ENCODE measurements at regions not wholly inside any gene's neighbourhood (a gene's known extent, or its start where the extent isn't known, plus 50 kb on each side); places are given as distances from the start of the nearest gene placed in this dataset.

DNA sequence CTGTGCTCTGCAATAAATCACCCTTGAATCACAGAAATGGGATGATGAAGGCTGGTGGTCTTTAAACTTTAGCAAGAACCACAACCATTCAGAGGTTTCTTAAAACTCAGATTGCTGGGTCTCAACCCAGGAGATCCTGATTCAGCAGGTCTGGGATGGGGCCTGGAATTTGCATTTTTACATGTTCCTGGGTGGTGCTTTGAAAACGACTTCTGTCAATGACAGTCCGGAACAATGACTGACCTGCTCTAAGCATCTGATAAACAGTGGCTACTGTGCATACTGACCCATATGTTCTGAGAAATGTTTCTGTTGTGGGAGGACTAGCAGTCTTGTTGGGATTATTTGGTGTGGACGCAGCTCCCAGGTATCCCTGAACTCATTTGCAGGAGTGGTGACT lies 92.7 kb downstream of the GADD45G start:
- TF ChIP-seq EP300 (IDR thresholded peaks at IDR 0.05; ENCODE audit: borderline replicate concordance): no peak
- TF ChIP-seq MAX (IDR thresholded peaks at IDR 0.05): no peak
- TF ChIP-seq, protein P1, sequence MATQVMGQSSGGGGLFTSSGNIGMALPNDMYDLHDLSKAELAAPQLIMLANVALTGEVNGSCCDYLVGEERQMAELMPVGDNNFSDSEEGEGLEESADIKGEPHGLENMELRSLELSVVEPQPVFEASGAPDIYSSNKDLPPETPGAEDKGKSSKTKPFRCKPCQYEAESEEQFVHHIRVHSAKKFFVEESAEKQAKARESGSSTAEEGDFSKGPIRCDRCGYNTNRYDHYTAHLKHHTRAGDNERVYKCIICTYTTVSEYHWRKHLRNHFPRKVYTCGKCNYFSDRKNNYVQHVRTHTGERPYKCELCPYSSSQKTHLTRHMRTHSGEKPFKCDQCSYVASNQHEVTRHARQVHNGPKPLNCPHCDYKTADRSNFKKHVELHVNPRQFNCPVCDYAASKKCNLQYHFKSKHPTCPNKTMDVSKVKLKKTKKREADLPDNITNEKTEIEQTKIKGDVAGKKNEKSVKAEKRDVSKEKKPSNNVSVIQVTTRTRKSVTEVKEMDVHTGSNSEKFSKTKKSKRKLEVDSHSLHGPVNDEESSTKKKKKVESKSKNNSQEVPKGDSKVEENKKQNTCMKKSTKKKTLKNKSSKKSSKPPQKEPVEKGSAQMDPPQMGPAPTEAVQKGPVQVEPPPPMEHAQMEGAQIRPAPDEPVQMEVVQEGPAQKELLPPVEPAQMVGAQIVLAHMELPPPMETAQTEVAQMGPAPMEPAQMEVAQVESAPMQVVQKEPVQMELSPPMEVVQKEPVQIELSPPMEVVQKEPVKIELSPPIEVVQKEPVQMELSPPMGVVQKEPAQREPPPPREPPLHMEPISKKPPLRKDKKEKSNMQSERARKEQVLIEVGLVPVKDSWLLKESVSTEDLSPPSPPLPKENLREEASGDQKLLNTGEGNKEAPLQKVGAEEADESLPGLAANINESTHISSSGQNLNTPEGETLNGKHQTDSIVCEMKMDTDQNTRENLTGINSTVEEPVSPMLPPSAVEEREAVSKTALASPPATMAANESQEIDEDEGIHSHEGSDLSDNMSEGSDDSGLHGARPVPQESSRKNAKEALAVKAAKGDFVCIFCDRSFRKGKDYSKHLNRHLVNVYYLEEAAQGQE (IDR thresholded peaks at IDR 0.05; ENCODE audit: low read depth): no peak
- no peak for TF ChIP-seq CEBPB (IDR thresholded peaks at IDR 0.05)
- TF ChIP-seq RAD21 (IDR thresholded peaks at IDR 0.05; ENCODE audit: low read depth): no peak
- TF ChIP-seq ZBTB7A (IDR thresholded peaks at IDR 0.05; ENCODE audit: low read depth): no peak
- TF ChIP-seq YY1 (IDR thresholded peaks at IDR 0.05; ENCODE audit: low read depth): no peak
- no peak for TF ChIP-seq TAF1 (IDR thresholded peaks at IDR 0.05; ENCODE audit: low read depth)
